ENCODE measurements at regions not wholly inside any gene's neighbourhood (a gene's known extent, or its start where the extent isn't known, plus 50 kb on each side); places are given as distances from the start of the nearest gene placed in this dataset.

- no peak for TF ChIP-seq CTCF (IDR thresholded peaks at IDR 0.05)
- no peak for TF ChIP-seq POLR2A (IDR thresholded peaks at IDR 0.05)
Measured at GRCh38 chr7:156466272-156466671, 174.3 kb upstream of the RNF32 start.
